ENCODE measurements at regions not wholly inside any gene's neighbourhood (a gene's known extent, or its start where the extent isn't known, plus 50 kb on each side); places are given as distances from the start of the nearest gene placed in this dataset.

DNA sequence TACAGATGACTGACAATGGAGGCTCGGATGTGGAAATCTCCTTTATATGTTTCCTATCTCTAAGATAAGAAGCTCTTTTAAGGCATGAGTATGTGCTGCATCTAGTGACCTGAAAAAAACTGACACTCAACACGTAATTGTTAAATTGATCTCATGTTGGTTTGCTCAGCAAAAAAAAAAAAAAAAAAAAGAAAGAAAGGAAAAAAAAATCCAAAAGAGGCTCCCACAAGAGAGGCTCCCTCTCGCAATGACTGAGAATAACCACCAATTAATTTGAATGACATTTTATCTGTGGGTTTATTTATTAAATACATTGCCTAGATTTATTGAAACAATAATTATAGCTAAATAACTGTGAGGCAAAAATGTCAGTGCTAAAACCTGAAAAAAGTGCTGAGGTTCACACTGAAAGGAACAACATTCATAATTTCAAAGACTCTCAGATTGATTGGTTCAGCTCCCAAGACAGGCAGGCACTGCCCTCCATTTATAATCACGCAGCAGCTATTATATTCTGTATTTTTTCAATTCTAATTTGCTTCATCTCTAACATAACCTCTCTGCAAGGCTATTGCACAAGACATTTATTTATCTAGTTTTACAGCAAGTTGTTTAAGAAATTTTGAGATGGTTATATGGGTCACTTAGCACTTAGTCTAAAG, 184.5 kb upstream of the TMPRSS15 start:
- TF ChIP-seq, protein P1, sequence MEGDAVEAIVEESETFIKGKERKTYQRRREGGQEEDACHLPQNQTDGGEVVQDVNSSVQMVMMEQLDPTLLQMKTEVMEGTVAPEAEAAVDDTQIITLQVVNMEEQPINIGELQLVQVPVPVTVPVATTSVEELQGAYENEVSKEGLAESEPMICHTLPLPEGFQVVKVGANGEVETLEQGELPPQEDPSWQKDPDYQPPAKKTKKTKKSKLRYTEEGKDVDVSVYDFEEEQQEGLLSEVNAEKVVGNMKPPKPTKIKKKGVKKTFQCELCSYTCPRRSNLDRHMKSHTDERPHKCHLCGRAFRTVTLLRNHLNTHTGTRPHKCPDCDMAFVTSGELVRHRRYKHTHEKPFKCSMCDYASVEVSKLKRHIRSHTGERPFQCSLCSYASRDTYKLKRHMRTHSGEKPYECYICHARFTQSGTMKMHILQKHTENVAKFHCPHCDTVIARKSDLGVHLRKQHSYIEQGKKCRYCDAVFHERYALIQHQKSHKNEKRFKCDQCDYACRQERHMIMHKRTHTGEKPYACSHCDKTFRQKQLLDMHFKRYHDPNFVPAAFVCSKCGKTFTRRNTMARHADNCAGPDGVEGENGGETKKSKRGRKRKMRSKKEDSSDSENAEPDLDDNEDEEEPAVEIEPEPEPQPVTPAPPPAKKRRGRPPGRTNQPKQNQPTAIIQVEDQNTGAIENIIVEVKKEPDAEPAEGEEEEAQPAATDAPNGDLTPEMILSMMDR (conservative IDR thresholded peaks at IDR 0.05), result no peak
- no peak for TF ChIP-seq ZFX (IDR thresholded peaks at IDR 0.05)
